ENCODE measurements at regions not wholly inside any gene's neighbourhood (a gene's known extent, or its start where the extent isn't known, plus 50 kb on each side); places are given as distances from the start of the nearest gene placed in this dataset.
"Not testable (repeated sequence)": the region's sequence is repeated elsewhere in the genome, so short reads cannot be mapped to it uniquely, and the experiment has no call there.

GRCh38 chr20:47989957-47990356 is 204.7 kb upstream of the SULF2 start:
- DNase-seq (ENCODE audit: low spot score in 2 of 2) (no peak), FAIRE-seq (no peak)

- no peak for DNase-seq (ENCODE audit: low spot score in 2 of 2)
- no peak for FAIRE-seq
Observed at GRCh38 chr20:47988676-47989075, 203.4 kb upstream of the SULF2 start.

GRCh38 chr20:47985092-47985850 is 200.0 kb upstream of the SULF2 start:
- FAIRE-seq (no peak), DNase-seq (ENCODE audit: low spot score in 2 of 2) (no peak)

GRCh38 chr20:47984437-47984836 is 199.2 kb upstream of the SULF2 start:
- DNase-seq (ENCODE audit: low spot score in 2 of 2) (no peak), FAIRE-seq (no peak)

- not testable (repeated sequence) for FAIRE-seq; DNase-seq (ENCODE audit: low spot score in 2 of 2)
Observed at GRCh38 chr20:47983642-47984041, 198.4 kb upstream of the SULF2 start.

GRCh38 chr20:47982574-47983360 is 197.5 kb upstream of the SULF2 start:
- no peak for DNase-seq (ENCODE audit: low spot score in 2 of 2)
- no peak for FAIRE-seq

- DNase-seq (ENCODE audit: low spot score in 2 of 2) (no peak), FAIRE-seq (no peak)
Observed at GRCh38 chr20:47981222-47981621, 195.9 kb upstream of the SULF2 start.

GRCh38 chr20:47980336-47981177 is 195.3 kb upstream of the SULF2 start:
- FAIRE-seq (no peak), DNase-seq (ENCODE audit: low spot score in 2 of 2) (no peak)

- FAIRE-seq; DNase-seq (ENCODE audit: low spot score in 2 of 2): not testable (repeated sequence)
Observed at GRCh38 chr20:47979361-47980095, 194.2 kb upstream of the SULF2 start.

GRCh38 chr20:47978428-47979120 is 193.3 kb upstream of the SULF2 start:
- not testable (repeated sequence) for FAIRE-seq; DNase-seq (ENCODE audit: low spot score in 2 of 2)

GRCh38 chr20:47977789-47978252 is 192.5 kb upstream of the SULF2 start:
- not testable (repeated sequence) for FAIRE-seq; DNase-seq (ENCODE audit: low spot score in 2 of 2)

GRCh38 chr20:47977017-47977788 is 191.9 kb upstream of the SULF2 start:
- not testable (repeated sequence) for FAIRE-seq; DNase-seq (ENCODE audit: low spot score in 2 of 2)

GRCh38 chr20:47974234-47974878 is 189.1 kb upstream of the SULF2 start:
- DNase-seq (ENCODE audit: low spot score in 2 of 2): no peak
- FAIRE-seq: no peak

GRCh38 chr20:47973519-47974233 is 188.4 kb upstream of the SULF2 start:
- no peak for DNase-seq (ENCODE audit: low spot score in 2 of 2)

GRCh38 chr20:47972916-47973309 is 187.6 kb upstream of the SULF2 start:
- DNase-seq (ENCODE audit: low spot score in 2 of 2) (no peak), FAIRE-seq (no peak)

More at GRCh38 chr20:47973519-47974233, 188.4 kb upstream of the SULF2 start:
- no peak for FAIRE-seq

GRCh38 chr20:47972297-47972915 is 187.1 kb upstream of the SULF2 start:
- FAIRE-seq: not testable (repeated sequence)
- peak in 1 of 2 donors; percentile 41 for DNase-seq (ENCODE audit: low spot score in 2 of 2)

Measured in frontal cortex (tissue), 3 donors.